K562 (cell line): ENCODE measurements at regions not wholly inside any gene's neighbourhood (a gene's known extent, or its start where the extent isn't known, plus 50 kb on each side); places are given as distances from the start of the nearest gene placed in this dataset.
A peak's percentile ranks its signal among the peaks of the same experiment; 100 is the strongest.

ENCODE experiments used
- BRF2 ChIP-seq: IDR thresholded peaks from 3 replicates; pipeline ENCODE4 v1.6.1; 2011; ENCODE audit warnings: borderline replicate concordance, mild to moderate bottlenecking; ENCODE audit not compliant: insufficient read length, insufficient read depth
- CBX3 ChIP-seq, 2 experiments: IDR thresholded peaks; 1 replicate in 1 of 2; 2 replicates in 1 of 2; pipeline ENCODE4 v1.6.1; 2012; ENCODE audit warnings: inconsistent platforms in 2 of 2, low read length in 2 of 2, borderline replicate concordance in 1 of 2, control low read depth in 1 of 2
- DEAF1 ChIP-seq: fragments of 450-650 bp; formaldehyde crosslinking; IDR thresholded peaks from 2 replicates; pipeline ENCODE4 v1.4.0; 2020; ENCODE audit warnings: mild to moderate bottlenecking, moderate library complexity
- DNMT1 ChIP-seq: fragments of 450-650 bp; IDR thresholded peaks from 2 replicates; pipeline ENCODE4 v1.6.1; 2016; ENCODE audit warnings: antibody characterized with exemption, mild to moderate bottlenecking
- KAT2B ChIP-seq: IDR thresholded peaks from one replicate; pipeline ENCODE4 v1.6.1; 2012; ENCODE audit warnings: low read depth, mild to moderate bottlenecking, control low read depth, inconsistent platforms, low read length, moderate library complexity
- KAT7 ChIP-seq: sonication (generic); formaldehyde crosslinking; IDR thresholded peaks from 2 replicates; pipeline ENCODE4 v1.8.0; 2022; ENCODE audit warnings: missing genetic modification reagents, mild to moderate bottlenecking, borderline replicate concordance
- L3MBTL2 ChIP-seq: fragments of 450-650 bp; IDR thresholded peaks from 2 replicates; pipeline ENCODE4 v1.6.1; 2016; ENCODE audit warnings: mild to moderate bottlenecking, moderate library complexity
- NFIX ChIP-seq: fragments of 250-450 bp; sonication (Bioruptor Pico); IDR thresholded peaks from 2 replicates; pipeline ENCODE4 v1.4.0; 2020; ENCODE audit warnings: low read depth, mild to moderate bottlenecking, moderate library complexity
- POLR2H ChIP-seq: IDR thresholded peaks from 2 replicates; pipeline ENCODE4 v1.6.1; 2016; ENCODE audit warnings: missing genetic modification characterization, low read depth, mild to moderate bottlenecking, control low read depth, missing compliant biosample characterization, moderate library complexity
- ZBTB11 ChIP-seq, 3 experiments: fragments of 200-800 bp in 1 of 3; fragments of 250-450 bp in 1 of 3; fragments of 450-650 bp in 1 of 3; sonication (Bioruptor Pico) in 1 of 3; sonication (Bioruptor generic) in 1 of 3; formaldehyde crosslinking in 1 of 3; IDR thresholded peaks; 2 replicates each; pipeline versions ENCODE4 v1.6.1 to v1.8.0; 2016 to 2022; ENCODE audit warnings: mild to moderate bottlenecking in 2 of 3, missing genetic modification characterization in 2 of 3, missing compliant biosample characterization in 1 of 3, moderate library complexity in 1 of 3
- ZFP1 ChIP-seq: fragments of 450-650 bp; formaldehyde crosslinking; IDR thresholded peaks from 2 replicates; pipeline ENCODE4 v1.4.0; 2020; ENCODE audit warnings: mild to moderate bottlenecking, mixed read lengths
- ZKSCAN8 ChIP-seq: fragments of 200-800 bp; sonication (Bioruptor generic); IDR thresholded peaks from 2 replicates; pipeline ENCODE4 v1.6.1; 2016; ENCODE audit warnings: missing genetic modification characterization, missing compliant biosample characterization
- TF ChIP-seq, protein P1 (sequence below): sonication (generic); formaldehyde crosslinking; IDR thresholded peaks from 2 replicates; pipeline ENCODE4 v1.8.0; 2022; ENCODE audit warnings: mild to moderate bottlenecking, missing genetic modification reagents
- TF ChIP-seq, protein P2 (sequence below), 2 experiments: IDR thresholded peaks in 1 of 2; conservative IDR thresholded peaks in 1 of 2; 2 replicates each; pipeline ENCODE4 v1.6.1; 2016; ENCODE audit warnings: low read depth in 2 of 2, mild to moderate bottlenecking in 1 of 2, missing compliant biosample characterization in 1 of 2, missing genetic modification characterization in 1 of 2, moderate library complexity in 1 of 2

DNA sequence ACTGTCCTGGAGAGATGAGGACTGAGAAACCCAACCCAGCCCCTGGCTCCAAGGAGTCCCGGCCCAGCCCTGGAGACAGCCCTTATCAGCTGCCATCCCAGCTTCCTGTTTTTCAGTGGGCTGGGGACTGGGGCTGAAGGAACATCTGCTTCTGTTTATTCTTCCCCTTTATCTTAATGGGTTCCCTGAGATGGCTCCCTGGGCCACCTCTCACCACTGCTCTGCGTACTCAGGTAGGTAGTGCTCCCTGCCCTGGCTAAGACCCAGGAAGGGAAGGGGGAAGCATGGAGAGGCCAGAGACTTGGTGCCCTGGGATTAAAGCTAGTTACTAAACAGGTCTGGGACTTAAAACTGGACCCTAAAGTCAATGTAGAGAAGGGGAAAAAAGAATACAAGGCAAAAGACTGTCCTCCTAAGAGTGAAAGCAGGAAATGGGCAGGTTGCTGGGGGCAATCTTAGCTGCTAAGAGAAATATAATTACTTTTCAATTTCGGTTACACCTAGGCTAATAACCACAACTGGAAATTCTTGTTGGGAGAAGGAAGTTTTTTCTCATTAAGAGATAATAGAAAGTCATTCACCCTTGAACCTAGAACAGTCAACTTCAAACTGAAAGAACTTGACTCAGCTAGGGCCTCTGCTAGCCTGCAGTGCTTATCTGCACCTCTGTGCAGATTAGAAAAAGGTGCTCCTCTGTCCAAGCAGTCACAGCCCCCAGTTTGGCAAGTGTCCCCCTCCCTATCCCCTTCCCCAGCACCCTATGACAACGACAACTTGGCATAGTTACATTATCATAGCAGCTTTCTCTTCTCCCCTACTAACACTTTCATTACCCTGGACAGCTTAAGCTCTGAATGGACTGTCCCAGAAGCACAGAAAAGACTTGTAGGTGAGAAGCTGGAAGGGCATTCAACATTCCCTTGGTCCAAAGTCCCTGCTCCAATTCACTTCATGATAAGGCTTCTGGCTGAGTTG, 65.6 kb upstream of the KDM7A start (continued):
- TF ChIP-seq, protein P1, sequence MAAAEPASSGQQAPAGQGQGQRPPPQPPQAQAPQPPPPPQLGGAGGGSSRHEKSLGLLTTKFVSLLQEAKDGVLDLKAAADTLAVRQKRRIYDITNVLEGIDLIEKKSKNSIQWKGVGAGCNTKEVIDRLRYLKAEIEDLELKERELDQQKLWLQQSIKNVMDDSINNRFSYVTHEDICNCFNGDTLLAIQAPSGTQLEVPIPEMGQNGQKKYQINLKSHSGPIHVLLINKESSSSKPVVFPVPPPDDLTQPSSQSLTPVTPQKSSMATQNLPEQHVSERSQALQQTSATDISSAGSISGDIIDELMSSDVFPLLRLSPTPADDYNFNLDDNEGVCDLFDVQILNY (CRISPR knock-in tag): no peak; the same call in 1 of the 2 replicates
- no peak for TF ChIP-seq ZKSCAN8 (CRISPR knock-in tag)
- no peak for TF ChIP-seq BRF2
- TF ChIP-seq DEAF1: 0 out of 2 replicates have a peak, but pooled peaks have one; percentile 28
- no peak for TF ChIP-seq NFIX
- peak in 1 of 3 experiments; percentile 81; a peak in 2 of 6 replicates for TF ChIP-seq ZBTB11 (CRISPR knock-in tag; IDR thresholded peaks at IDR 0.05)
- no peak for TF ChIP-seq KAT7 (CRISPR knock-in tag)
- TF ChIP-seq, protein P2, sequence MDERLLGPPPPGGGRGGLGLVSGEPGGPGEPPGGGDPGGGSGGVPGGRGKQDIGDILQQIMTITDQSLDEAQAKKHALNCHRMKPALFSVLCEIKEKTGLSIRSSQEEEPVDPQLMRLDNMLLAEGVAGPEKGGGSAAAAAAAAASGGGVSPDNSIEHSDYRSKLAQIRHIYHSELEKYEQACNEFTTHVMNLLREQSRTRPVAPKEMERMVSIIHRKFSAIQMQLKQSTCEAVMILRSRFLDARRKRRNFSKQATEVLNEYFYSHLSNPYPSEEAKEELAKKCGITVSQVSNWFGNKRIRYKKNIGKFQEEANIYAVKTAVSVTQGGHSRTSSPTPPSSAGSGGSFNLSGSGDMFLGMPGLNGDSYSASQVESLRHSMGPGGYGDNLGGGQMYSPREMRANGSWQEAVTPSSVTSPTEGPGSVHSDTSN (CRISPR knock-in tag; IDR thresholded peaks at IDR 0.05; ENCODE audit: low read depth): no peak
- TF ChIP-seq, protein P2 (tag; conservative IDR thresholded peaks at IDR 0.05; ENCODE audit: low read depth): peak; percentile 32; the same call in 1 of the 2 replicates
- TF ChIP-seq KAT2B: no peak
- TF ChIP-seq CBX3 (IDR thresholded peaks at IDR 0.05; ENCODE audit: borderline replicate concordance in 1 of 2, low read length in 2 of 2): peak in 1 of 2 experiments; percentile 79; a peak in 2 of 3 replicates
- TF ChIP-seq DNMT1: no peak
- TF ChIP-seq L3MBTL2: peak; percentile 49; the same call in 1 of the 2 replicates
- TF ChIP-seq POLR2H (tag): no peak
- TF ChIP-seq ZFP1: no peak
